ENCODE measurements at regions not wholly inside any gene's neighbourhood (a gene's known extent, or its start where the extent isn't known, plus 50 kb on each side); places are given as distances from the start of the nearest gene placed in this dataset.
"Not testable (repeated sequence)": the region's sequence is repeated elsewhere in the genome, so short reads cannot be mapped to it uniquely, and the experiment has no call there.

DNA sequence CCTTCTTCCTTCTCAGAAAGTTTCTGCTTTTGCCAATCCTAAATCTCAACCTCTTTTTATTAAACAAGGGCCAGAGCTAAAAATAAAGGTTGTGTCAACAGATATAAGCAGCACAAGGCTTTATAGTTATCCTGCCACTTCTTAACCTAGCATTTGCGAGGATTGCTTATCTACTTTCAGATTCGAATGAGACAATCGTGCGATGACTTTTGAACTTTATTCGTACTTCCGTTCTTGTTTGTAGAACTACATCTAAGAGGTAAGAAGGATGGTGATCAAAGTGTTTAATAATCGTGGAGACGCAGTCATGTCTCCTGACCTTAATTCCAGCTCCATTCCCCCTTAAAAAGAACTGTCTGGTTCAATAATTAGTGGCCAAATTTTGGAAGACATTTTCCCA is 578.6 kb downstream of the PIK3C3 start:
- intact Hi-C loops (cut with micrococcal nuclease) = no loop called here

DNA sequence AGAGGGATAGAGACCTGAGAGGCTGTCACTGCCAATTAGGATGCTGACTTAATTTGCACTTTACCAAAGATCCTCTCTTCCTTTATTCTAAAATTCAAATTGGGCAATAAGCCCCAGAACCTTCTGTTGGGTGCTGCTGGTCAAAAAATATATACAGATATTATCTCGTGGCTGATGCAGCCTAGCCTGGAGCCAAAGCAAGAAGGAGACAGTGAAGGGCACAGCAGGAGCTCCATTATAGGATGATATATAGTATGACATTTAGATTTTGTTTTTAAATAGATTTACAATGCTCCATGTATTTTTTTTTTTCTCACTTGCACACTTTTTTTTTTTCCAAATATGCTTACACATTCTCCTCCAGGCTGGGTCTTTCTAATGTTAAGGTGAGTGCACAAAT is 579.3 kb downstream of the PIK3C3 start:
- intact Hi-C loops (cut with micrococcal nuclease) = no loop called here

DNA sequence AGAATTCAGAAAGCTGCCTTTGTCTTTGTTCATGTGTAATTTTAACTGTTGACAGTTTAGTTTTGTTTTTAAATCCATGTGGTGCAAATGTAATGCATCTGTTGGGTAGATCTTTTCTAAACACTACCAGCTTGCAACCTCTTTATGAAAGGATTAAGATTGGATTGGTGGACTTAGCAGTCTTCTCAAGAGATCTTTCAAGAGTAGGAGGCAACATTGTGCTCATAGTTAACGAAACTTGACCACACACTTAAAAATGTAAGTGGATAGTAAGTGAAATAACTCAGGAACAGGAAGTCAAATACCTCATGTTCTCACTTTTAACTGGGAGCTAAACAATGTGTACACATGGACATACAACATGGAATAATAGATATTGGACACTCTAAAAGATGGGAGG is 579.0 kb downstream of the RIT2 start:
- intact Hi-C loops (cut with micrococcal nuclease) = no loop called here

DNA sequence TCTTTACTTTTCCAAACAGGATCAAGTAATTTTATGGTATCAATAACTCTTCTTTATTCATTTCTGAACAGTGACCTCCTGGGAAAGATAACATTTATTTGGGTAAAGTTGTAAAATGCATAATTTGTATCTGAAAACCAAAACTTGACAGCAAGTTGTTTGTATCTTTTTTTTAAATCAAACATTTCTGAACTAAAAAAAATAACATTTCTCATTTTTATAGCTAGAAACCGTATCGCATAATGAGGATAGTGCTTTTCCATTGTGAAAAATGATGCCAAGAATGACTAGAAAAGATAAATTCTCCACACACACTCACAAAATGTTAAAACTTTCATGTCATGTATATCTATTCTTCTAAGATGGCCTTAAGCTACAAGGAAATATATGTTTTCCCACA is 578.2 kb downstream of the RIT2 start:
- intact Hi-C loops (cut with micrococcal nuclease) = no loop called here

DNA sequence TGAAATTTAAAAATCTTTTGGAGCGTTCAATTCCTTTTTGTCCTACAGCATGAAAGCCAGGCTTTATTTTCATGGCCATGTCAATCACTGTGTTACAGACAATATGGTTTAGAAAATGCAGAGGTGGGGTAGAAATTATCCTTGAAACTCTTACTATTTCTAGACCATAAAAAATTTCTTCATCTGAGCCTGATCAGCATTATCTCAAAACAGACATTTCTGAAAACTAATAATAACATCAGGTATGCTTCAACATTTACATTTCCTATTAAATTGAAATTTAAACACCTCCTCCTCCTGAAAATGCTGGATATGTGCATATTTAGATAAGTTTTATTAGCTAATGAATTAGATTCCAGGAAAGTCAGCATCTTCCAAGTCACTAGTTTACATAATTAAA is 570.6 kb downstream of the RIT2 start:
- intact Hi-C loops (cut with micrococcal nuclease) = no loop called here

DNA sequence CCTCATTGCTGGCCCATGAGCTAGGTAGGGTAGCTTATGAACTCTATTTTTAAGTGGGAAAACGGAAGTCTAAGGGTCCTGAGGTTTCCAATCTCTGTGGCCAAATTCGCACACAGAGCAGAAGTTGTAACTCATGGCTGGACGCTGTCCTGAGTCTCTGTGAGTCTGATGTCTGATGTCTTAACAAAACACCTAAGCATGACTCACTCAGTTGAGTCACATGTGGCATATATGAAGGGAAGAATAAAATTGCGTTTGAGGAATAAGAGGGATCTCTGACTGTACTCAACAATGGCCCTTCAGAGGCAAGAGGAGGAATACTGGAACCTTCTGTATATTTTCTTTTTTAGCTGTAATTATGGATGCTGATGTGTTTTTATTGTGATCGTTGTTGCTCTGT is 569.7 kb downstream of the RIT2 start:
- intact Hi-C loops (cut with micrococcal nuclease) = no loop called here

DNA sequence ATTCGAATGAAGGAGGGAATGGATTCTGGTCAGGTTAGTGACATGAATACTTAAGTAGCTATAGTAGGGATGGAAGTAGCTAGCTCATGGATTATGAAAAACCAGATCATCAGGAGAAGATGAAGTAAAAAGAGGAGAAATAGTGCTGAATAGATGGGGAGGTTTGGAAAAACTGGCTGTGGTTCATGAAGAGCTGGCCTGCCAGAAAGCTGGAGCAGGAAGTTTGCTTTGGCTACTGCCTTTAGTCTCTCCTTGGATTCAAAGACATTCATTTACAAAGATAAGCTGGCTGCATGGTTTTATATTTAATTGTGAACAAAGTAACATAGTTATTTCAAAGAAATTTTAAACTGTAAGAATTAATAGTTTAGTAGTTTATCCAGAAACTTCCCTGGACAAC is 567.0 kb downstream of the RIT2 start:
- intact Hi-C loops (cut with micrococcal nuclease) = no loop called here

DNA sequence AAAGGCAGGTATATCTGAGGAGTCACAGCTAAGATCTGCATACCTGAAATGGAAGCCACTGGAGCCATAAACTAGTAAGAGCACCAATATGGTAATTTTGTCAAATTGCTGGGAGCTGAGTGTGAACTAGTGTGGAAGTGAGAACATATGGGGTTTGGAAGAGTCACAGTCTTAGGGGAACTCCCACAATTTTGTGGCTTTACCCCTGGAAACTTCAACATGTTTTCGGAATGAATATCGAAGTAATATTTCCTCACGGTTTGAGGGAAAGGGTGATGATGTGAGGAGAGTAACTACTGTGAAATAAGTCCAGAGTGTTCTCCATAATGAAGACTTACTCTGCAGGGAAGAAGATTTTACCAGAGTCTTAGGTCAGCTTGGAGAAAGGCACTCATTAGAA is 565.9 kb downstream of the RIT2 start:
- intact Hi-C loops (cut with micrococcal nuclease) = no loop called here

DNA sequence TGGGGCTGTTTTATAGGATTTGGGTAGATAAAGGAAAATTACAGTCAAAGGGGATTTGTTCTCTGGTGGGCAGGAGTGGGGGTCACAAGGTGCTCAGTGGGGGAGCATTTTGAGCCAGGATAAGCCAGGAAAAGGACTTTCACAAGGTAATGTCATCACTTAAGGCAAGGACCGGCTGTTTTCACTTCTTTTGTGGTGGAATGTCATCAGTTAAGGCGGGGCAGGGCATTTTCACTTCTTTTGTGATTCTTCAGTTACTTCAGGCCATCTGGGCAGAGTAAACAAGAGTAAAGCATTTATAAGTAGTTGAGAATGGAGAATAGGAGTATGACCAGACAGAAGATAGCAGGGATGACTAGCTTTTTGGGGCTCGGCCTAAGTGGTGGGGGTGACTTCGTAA is 562.9 kb downstream of the RIT2 start:
- intact Hi-C loops (cut with micrococcal nuclease) = not testable (repeated sequence)

DNA sequence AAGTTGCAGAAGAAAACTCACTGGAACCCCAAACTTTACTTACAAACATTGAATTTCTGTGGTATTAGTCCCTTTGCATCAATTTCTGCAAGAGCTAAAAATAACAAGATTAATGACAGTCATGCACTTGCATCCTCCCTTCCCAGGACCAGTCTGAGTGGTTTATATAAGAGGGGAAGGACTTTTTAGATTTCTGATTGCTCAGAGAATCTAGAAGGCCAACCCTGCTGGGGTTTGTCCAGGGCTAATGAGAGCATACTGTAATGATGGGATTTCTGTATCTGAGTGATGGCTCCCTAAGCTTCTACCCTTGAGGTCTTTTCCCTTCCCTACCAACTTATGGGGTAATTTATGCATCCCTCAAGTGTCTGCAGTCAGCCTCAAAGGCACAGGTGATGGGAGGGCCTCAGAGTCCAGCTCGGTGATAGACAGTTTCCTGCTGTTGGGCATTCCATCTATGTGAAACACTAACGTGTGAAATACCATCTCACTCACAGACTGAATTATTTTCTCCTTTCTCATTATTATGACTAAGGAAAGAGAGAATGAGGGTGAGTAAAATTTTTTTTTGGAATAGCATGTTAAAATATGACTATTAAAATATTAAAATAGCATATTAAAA is 556.3 kb downstream of the RIT2 start:
- intact Hi-C loops (cut with micrococcal nuclease) = no loop called here

DNA sequence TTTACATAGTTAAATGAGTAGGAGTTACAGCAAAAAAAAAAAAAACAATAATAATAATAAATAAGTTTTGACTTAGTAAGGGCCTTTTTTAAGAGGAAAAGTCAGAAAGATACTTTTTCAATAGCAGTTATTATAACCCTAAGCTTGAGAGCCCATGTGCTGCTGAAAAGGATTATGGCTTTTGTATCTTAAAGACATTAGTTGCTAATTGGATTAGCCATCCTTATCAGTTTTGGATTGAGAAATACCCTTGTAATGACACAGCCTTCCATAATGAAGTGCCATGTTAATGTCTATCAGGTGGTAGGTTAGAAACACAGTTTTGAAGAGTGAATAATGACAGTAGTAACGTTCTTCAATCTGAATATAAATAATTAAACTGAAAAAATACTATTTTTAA is 554.0 kb downstream of the RIT2 start:
- intact Hi-C loops (cut with micrococcal nuclease) = no loop called here

DNA sequence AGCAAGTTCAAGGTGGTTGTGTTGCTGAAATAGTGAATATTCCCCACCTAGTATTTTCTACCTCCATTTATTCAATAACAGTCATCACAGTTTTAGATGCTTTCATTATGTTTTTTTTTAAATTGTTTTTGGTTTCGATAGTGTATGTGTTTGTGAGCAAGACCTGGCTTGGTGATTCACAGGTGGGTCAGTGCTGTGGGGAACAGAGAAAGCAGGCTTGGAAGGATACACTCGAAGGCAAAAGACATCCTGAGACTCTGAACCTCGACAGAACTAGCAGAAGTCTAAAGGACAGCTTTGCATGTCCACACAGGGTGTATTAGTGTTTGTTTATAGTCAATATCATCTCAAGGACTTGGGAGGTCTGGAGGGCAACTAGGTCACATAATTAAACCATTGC is 551.5 kb downstream of the RIT2 start:
- intact Hi-C loops (cut with micrococcal nuclease) = no loop called here

DNA sequence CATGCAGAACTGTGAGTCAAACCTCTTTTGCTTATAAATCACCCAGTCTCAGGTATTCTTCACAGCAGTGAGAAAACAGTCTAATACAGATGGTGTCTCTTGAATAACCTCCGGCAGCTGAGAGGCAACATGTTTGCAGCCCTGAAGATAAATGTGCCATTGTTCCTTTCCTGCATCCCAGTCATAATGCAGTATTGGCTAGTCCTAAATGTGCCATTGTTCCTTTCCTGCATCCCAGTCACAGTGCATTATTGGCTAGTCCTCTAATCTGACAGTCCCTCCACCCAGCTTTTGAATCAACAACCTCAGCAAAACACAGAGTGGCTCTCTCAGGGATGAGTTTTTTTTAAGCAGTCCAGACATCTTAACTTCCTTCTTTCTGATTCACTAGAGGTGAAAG is 550.7 kb downstream of the RIT2 start:
- intact Hi-C loops (cut with micrococcal nuclease) = no loop called here

DNA sequence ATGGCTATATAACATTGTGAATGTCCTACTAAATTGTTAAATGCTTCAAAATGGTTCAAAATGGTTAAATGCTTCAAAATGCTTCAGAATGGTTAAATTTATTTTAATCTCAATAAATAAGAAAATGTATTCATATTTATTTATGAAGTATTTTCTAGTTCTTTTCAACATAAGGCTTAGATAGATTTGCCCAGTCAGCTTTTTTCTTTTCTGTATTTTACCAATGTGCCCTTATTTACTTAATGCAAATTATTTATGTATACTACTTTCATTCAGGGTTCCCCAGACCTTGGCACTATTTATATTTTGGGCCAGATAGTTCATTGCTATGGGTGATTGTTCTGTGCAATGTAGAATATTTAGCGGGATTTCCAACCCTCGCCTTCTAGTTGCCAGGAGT is 546.7 kb downstream of the RIT2 start:
- intact Hi-C loops (cut with micrococcal nuclease) = no loop called here

DNA sequence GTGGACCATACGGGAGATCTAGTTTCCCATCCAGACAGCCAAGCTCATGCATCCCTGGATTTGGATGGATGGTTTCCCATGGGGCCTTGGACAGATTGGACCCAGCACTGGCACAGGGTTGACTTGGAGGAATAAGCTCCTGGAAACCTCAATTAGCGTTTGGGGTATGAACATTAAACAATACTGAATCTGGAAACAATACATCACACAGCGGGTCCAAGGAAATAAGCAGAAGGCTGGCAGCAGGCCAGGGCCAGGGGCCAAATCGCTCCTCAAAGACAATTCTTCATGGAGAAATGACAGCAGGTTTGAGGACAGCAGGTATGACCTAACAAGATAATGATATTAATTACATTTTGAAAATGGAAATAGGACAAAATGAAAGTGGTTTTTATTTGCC is 540.6 kb downstream of the RIT2 start:
- intact Hi-C loops (cut with micrococcal nuclease) = no loop called here

DNA sequence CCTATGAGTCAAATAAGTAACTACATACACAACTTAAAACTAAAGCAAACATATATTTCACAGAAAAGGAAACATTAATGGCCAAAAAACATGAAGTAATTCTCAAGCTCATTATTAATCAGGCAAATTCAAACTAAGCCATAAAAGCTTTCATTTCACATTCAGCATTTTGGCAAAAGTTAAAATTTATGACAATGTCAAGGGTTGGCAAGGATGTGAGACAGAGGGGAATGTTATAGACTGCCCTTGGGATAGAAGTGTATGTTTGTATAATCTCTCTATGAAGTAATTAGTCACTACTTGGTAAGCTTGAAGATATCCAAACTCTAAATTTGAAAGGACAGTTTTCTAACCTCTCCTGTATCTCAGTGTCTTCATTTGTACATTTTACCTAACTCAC is 539.4 kb downstream of the RIT2 start:
- intact Hi-C loops (cut with micrococcal nuclease) = no loop called here

DNA sequence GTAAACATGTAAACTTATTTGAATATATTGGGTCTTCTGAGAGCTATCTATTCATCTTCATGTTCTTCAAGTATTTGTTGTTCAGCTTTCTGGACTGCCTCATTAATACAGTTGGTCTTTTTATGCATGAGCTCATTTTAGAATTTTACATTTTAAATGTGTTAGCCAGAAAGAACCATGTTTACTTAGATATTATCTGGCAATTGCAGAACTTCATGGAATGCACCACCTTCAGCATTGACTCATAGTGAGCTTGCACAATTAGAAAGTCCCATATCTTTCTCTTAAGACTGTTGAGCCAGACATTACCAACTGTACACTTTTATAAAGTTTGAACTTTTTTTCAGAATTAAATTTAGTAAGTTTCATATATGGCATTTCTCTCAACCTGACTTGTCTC is 536.7 kb downstream of the RIT2 start:
- intact Hi-C loops (cut with micrococcal nuclease) = no loop called here

DNA sequence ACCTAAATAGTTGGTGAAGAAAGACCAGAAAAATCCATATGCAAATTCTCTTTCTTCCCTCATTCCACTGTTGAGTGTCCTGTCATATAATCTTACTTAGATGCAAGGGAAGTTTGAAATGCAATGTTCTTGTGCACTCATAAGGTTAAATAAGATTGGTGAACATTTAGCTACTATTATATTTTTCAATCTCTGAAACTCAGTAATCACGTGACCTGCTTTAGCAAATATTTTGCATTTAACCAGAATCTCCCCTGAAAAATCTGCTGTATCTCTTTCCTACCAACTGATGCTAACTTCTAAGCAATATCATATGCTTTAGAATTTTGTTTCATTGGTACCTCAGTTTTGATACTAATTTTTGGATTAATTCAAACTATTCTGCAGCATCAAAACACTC is 533.2 kb downstream of the RIT2 start:
- intact Hi-C loops (cut with micrococcal nuclease) = no loop called here

DNA sequence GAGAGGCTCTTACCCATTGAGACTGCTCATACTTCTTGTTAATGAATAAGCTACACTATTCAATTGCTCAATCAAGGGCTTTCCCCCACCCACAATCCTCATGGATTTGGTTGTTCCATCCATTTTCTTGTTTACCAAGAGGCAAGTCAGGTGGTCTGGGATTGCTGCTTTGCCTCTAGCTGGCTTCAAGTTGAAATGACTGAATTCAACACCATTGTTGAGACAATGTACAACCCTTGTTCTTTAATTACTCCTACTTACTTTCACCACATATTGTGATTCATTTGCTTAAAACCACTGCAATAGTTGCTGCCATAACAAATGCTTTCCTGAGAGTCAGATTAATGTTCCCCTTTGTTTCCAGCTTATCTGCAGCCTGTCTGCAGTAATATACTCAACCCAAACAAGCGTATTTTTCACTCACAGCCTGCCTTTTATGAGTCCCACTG is 532.2 kb downstream of the RIT2 start:
- intact Hi-C loops (cut with micrococcal nuclease) = no loop called here

DNA sequence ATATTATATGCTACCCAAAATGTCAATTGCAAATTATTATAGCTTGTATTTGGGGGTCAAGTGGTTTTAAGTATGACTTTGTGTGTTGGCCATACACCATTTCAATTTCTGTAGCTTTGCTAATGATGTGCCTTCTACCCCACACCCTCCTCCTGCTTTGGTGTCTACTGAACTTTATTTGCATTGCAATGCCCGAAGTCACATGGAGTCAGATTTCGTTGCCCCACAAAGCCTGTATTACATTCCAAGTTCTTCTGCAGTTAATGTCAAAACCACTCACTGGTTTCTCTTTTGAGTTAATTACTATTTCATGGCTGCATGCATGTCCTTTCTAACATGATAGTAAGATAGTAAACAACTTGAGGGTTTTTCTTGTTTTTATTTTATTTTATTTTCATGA is 528.9 kb downstream of the RIT2 start:
- intact Hi-C loops (cut with micrococcal nuclease) = no loop called here

DNA sequence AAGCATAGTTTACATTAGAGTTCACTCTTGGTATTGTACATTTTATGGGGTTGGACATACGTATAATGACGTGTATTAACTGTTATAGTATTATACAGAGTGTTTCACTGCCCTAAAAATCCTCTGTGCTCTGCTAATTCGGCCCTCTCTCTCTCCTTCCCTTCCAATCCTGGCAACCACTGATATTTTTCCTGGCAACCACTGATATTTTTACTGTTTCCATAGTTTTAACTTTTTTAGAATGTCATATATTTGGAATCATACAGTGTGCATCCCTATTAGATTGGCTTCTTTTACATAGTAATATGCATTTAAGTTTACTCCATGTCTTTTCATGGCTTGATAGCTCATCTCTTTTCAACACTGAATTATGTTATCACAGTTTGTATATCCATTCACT is 526.7 kb downstream of the RIT2 start:
- intact Hi-C loops (cut with micrococcal nuclease) = no loop called here

DNA sequence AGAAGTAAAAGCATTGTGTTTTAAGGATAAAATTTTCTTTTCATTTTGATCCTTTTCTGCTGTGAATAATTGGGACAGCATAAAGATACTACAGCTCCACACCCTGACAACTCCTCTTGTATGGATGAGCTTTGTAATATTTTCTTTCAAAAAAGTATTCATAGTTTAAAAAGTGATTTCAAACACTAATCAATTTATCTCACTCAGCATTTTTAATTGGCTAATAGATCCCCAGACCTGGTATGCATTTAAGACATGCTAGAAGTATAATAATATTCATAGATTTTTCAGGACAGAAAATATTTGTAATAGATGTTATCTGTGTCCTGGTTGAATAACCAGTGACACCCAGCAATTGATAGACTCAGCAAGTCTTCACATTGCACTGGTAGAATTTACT is 510.7 kb downstream of the RIT2 start:
- intact Hi-C loops (cut with micrococcal nuclease) = no loop called here

DNA sequence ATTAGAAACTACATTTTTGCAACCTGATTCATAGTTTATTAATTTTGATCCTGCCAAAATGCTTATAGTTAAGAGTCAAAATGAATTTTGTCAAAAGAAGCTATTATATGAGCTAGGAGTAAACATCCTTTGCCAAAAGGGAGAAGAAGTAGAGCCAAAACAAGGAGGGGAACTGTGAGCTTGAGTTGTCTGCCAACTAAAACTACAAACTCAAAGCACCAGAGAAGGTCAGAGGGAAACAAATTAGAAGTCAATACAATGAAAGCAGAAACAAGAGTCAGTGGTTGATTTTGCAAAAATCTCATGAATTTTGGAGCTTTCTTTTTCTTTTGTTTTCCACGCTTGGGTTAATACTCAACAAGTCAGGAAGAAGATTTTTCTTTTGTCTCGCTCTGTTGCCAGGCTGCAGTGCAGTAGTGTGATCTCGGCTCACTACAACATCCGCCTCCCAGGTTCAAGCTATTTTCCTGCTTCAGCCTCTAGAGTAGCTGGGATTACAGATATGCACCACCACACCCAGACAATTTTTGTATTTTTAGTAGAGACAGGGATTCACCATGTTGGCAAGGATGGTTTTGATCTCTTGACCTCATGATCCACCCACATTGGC is 508.5 kb downstream of the RIT2 start:
- intact Hi-C loops (cut with micrococcal nuclease) = no loop called here

DNA sequence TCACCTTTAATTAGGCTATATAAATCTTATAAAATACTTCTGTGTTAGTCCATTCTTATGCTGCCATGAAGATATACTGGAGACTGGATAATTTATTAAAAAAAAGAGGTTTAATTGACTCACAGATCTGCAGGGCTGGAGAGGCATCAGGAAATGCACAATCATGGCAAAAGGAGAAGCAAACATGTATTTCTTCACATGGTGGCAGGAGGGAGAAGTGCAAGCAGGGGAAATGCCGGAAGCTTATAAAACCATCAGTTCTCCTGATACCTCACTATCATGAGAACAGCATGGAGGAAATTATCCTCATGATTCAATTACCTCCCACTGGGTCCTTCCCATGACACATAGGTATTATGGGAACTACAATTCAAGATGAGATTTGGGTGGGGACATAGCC is 504.4 kb downstream of the RIT2 start:
- intact Hi-C loops (cut with micrococcal nuclease) = no loop called here

All from T-helper 1 cell treated with Interleukin-12 subunit alpha and Interleukin-12 subunit beta and Interleukin-4 antibody, amounts not matched to agents 30 ng/mL and 1 ng/mL, for 36 hours (primary cell).